GM12878 (cell line): ENCODE measurements at regions not wholly inside any gene's neighbourhood (a gene's known extent, or its start where the extent isn't known, plus 50 kb on each side); places are given as distances from the start of the nearest gene placed in this dataset.

Source experiments
- ATAC-seq: fragments of 200-7000 bp; cut with Tn5 transposase; 3 replicates; pipeline ENCODE4 v1.9.1; 2020; ENCODE audit warnings: mild to moderate bottlenecking, moderate library complexity
- BruUV-seq: library from RNA; stranded (reverse); fragments of 400-500 nt; replicated peaks from 2 replicates; lab custom pipeline; 2021; lab: Mats Ljungman, UMichigan
- CTCF ChIA-PET: fragments of 300-600 bp; sonication (Branson Sonifier 250); formaldehyde crosslinking; extraction: SDS; loops from one replicate; lab custom pipeline; 2021; ENCODE audit warnings: inconsistent platforms; lab: Yijun Ruan, JAX
- POLR2A ChIA-PET: fragments of 350-600 bp; formaldehyde crosslinking; extraction: SDS; loops from one replicate; lab custom pipeline; 2021; ENCODE audit warnings: inconsistent platforms; lab: Charles Lee
- RAD21 ChIA-PET: fragments of 300-600 bp; sonication (Branson Sonifier 250); formaldehyde crosslinking; loops from one replicate; lab custom pipeline; 2023; ENCODE audit warnings: antibody characterized with exemption; ENCODE audit not compliant: unreplicated experiment; lab: Charles Lee
- SMC1A ChIA-PET: fragments of 300-600 bp; sonication (Branson Sonifier 250); formaldehyde crosslinking; loops from one replicate; lab custom pipeline; 2023; ENCODE audit not compliant: unreplicated experiment, uncharacterized antibody; lab: Charles Lee
- DNase-seq: peaks from one replicate; pipeline ENCODE4 v3.0.0-alpha.2; 2011; ENCODE audit warnings: low read depth, low spot score
- FAIRE-seq: peaks from 3 replicates; lab custom pipeline; 2011; peaks lifted over from hg19 to GRCh38; lab: Jason Lieb, UNC
- H2AFZ ChIP-seq: 2 replicates; pipeline ENCODE4 v1.6.0; 2011; ENCODE audit warnings: low read depth, low read length, control low read depth; ENCODE audit not compliant: control insufficient read depth
- H3K27ac ChIP-seq: 2 replicates; pipeline ENCODE4 v1.5.1; 2011; ENCODE audit warnings: control low read depth; ENCODE audit not compliant: control insufficient read depth, insufficient read depth
- H3K27me3 ChIP-seq, 2 experiments: replicated peaks in 1 of 2; 2 replicates each; pipeline versions ENCODE4 v1.6.0 to v1.6.1; 2011; ENCODE audit warnings: low read length in 1 of 2; ENCODE audit not compliant: control insufficient read depth in 2 of 2, insufficient read depth in 2 of 2
- H3K36me3 ChIP-seq, 2 experiments: 2 replicates each; pipeline ENCODE4 v1.5.1; 2011; ENCODE audit warnings: low read length in 1 of 2; ENCODE audit not compliant: control insufficient read depth in 2 of 2, insufficient read depth in 2 of 2
- H3K4me1 ChIP-seq: 2 replicates; pipeline ENCODE4 v1.6.1; 2011; ENCODE audit warnings: mild to moderate bottlenecking, low read length, moderate library complexity, mixed read lengths; ENCODE audit not compliant: control insufficient read depth, insufficient read depth
- H3K4me2 ChIP-seq: 2 replicates; pipeline ENCODE4 v1.6.0; 2011; ENCODE audit warnings: control low read depth; ENCODE audit not compliant: control insufficient read depth, insufficient read depth
- H3K4me3 ChIP-seq: fragments of 200-600 bp; sonication (generic); 2 replicates; pipeline ENCODE4 v1.5.1; 2016
- H3K79me2 ChIP-seq: 2 replicates; pipeline ENCODE4 v1.6.0; 2011; ENCODE audit warnings: low read length; ENCODE audit not compliant: control insufficient read depth, insufficient read depth
- H3K9ac ChIP-seq: 2 replicates; pipeline ENCODE4 v1.8.0; 2011; ENCODE audit warnings: low read length, control low read depth, mixed read lengths; ENCODE audit not compliant: control insufficient read depth, insufficient read depth
- H3K9me3 ChIP-seq: replicated peaks from 3 replicates; pipeline ENCODE4 v1.5.1; 2011; ENCODE audit warnings: mild to moderate bottlenecking, low read length; ENCODE audit not compliant: control insufficient read depth, insufficient read depth
- H4K20me1 ChIP-seq: 2 replicates; pipeline ENCODE4 v1.6.0; 2011; ENCODE audit not compliant: control insufficient read depth, insufficient read depth
- ATF3 ChIP-seq: IDR thresholded peaks from 2 replicates; pipeline ENCODE4 v1.6.1; 2011; ENCODE audit warnings: low read depth, mild to moderate bottlenecking, low read length, moderate library complexity, borderline replicate concordance; ENCODE audit errors: extremely low read depth
- CEBPB ChIP-seq, 2 experiments: fragments of 150-350 bp in 1 of 2; IDR thresholded peaks; 2 replicates each; pipeline ENCODE4 v1.6.1; 2012 to 2014; ENCODE audit warnings: low read depth in 2 of 2, low read length in 2 of 2, borderline replicate concordance in 1 of 2, inconsistent platforms in 1 of 2
- ESRRA ChIP-seq: IDR thresholded peaks from 2 replicates; pipeline ENCODE4 v1.6.1; 2012; ENCODE audit warnings: mild to moderate bottlenecking, low read length, improper control_type of control experiment
- HDAC6 ChIP-seq: fragments of 200-600 bp; sonication (generic); IDR thresholded peaks from one replicate; pipeline ENCODE4 v1.8.0; 2017; ENCODE audit warnings: antibody characterized with exemption; ENCODE audit not compliant: unreplicated experiment
- HSF1 ChIP-seq: fragments of 150-350 bp; IDR thresholded peaks from 2 replicates; pipeline ENCODE4 v1.6.1; 2014; ENCODE audit warnings: mild to moderate bottlenecking, low read depth, low read length
- LARP7 ChIP-seq: fragments of 450-650 bp; IDR thresholded peaks from 2 replicates; pipeline ENCODE4 v1.6.1; 2017; ENCODE audit warnings: mild to moderate bottlenecking
- PBX3 ChIP-seq: IDR thresholded peaks from 2 replicates; pipeline ENCODE4 v1.6.1; 2011; ENCODE audit warnings: mild to moderate bottlenecking, low read depth, low read length, moderate library complexity; ENCODE audit not compliant: insufficient replicate concordance
- PML ChIP-seq: IDR thresholded peaks from 2 replicates; pipeline ENCODE4 v1.6.1; 2012; ENCODE audit warnings: low read length, inconsistent platforms
- POLR2A ChIP-seq: IDR thresholded peaks from 2 replicates; pipeline ENCODE4 v1.6.1; 2011; ENCODE audit warnings: low read depth, mild to moderate bottlenecking, low read length
- SMARCA5 ChIP-seq: fragments of 450-650 bp; IDR thresholded peaks from 2 replicates; pipeline ENCODE4 v1.6.1; 2017; ENCODE audit warnings: mild to moderate bottlenecking
- SREBF2 ChIP-seq: IDR thresholded peaks from 2 replicates; pipeline ENCODE4 v1.6.1; 2012; ENCODE audit warnings: mild to moderate bottlenecking, low read length
- SRF ChIP-seq, 2 experiments: IDR thresholded peaks; 2 replicates each; pipeline ENCODE4 v1.6.1; 2011; ENCODE audit warnings: low read depth in 2 of 2, low read length in 2 of 2, mild to moderate bottlenecking in 1 of 2, moderate library complexity in 1 of 2
- WGBS: methylation state at CpG from one replicate; pipeline ENCODE4 v1.1.6; 2016; ENCODE audit warnings: low lambda C conversion rate; ENCODE audit not compliant: insufficient replicate concordance, insufficient coverage; ENCODE audit errors: missing lambda C conversion rate; 5-methylcytosine and 5-hydroxymethylcytosine counted together
- in situ Hi-C: fragments of 300-500 bp; cut with MboI; formaldehyde crosslinking; loops from 9 replicates; pipeline ENCODE4 v1.14.3; 2018; ENCODE audit warnings: mixed read lengths
- intact Hi-C: fragments of 100-400 bp; cut with micrococcal nuclease; formaldehyde crosslinking; loops from one replicate; pipeline ENCODE4 v1.14.2; 2022; ENCODE audit not compliant: unreplicated experiment

- Histone ChIP-seq H3K79me2 (no peaks in the 10 kb centered on the region), H3K9ac (no peak overlapping the region), H3K4me1 (no peaks in the 10 kb centered on the region), H3K36me3 (no peaks in the 10 kb centered on the region), H3K27ac (no peak overlapping the region), H3K4me3 (no peak overlapping the region), H2AFZ (no peak overlapping the region), H3K9me3 (no peaks in the 10 kb centered on the region), H3K4me2 (no peak overlapping the region), H3K27me3 (no peaks in the 10 kb centered on the region; a peak in 2 of 4 replicates), H4K20me1 (no peaks in the 10 kb centered on the region)
- ATAC-seq, result no peak
- ChIA-PET POLR2A (no interaction called here), RAD21 (no interaction called here), CTCF (interaction anchor here (0.9 kb wide), 1 partner anchor 1329 kb away, joined by 3 read pairs; no protein-coding TSS in a partner anchor), SMC1A (interaction anchor here (0.8 to 1.2 kb wide), 2 partner anchors 385 to 1328 kb away, joined by 3 read pairs; no protein-coding TSS in a partner anchor)
- TF ChIP-seq CEBPB (IDR thresholded peaks at IDR 0.05; ENCODE audit: borderline replicate concordance in 1 of 2, low read depth in 2 of 2, low read length in 2 of 2) (no peak), ATF3 (no peak), SREBF2 (no peak), SRF (IDR thresholded peaks at IDR 0.05; ENCODE audit: low read depth in 2 of 2, low read length in 2 of 2) (no peak), PML (no peak), HDAC6 (no peak), LARP7 (no peak), SMARCA5 (no peak), PBX3 (no peak), POLR2A (no peak), ESRRA (no peak), HSF1 (no peak)
- no TSS peak for BruUV-seq
- no peak for FAIRE-seq
- no peak for DNase-seq
- intact Hi-C loops, result no loop called here
- 0% methylated on average over 2 of the region's 2 CpGs for WGBS
- in situ Hi-C loops, result no loop called here
Measured at GRCh38 chr9:7567687-7568086, 231.9 kb downstream of the DMAC1 start.
